Ammon's horn (tissue), 1 donor: ENCODE measurements at regions not wholly inside any gene's neighbourhood (a gene's known extent, or its start where the extent isn't known, plus 50 kb on each side); places are given as distances from the start of the nearest gene placed in this dataset.
"Not testable (repeated sequence)": the region's sequence is repeated elsewhere in the genome, so short reads cannot be mapped to it uniquely, and the experiment has no call there.

ENCODE experiments used
- DNase-seq: peaks from one replicate; pipeline ENCODE4 v3.0.0-alpha.2; 2016; ENCODE audit warnings: low spot score

- no peak for DNase-seq
Measured at GRCh38 chr15:87722941-87723691, 533.4 kb downstream of the NTRK3 start.

- DNase-seq = no peak
Measured at GRCh38 chr15:87720235-87720634, 536.3 kb downstream of the NTRK3 start.

- DNase-seq = no peak
Measured at GRCh38 chr15:87716422-87716821, 540.1 kb downstream of the NTRK3 start.

DNA sequence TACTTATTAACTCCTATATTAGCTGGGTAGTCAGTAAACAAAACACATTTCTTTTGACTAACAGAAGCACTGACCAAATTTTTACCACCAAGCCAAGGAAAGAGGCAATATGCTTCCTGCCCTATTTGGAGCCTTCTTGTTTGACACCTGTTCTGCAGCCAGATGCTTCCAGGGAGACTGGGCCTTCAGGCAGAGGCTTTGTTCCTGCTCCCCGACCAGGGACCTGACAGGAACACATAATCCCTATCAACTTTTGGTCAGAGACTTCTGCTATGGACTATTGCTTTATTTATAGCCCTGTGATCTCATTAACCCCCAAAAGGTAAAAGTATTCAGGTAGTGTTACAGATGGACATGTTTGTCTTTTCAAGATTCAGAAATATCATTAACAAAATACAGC, 541.3 kb downstream of the NTRK3 start:
- DNase-seq = no peak

- no peak for DNase-seq
Measured at GRCh38 chr15:87713475-87713879, 543.1 kb downstream of the NTRK3 start.

- no peak for DNase-seq
Measured at GRCh38 chr15:87712211-87712610, 544.3 kb downstream of the NTRK3 start.

DNA sequence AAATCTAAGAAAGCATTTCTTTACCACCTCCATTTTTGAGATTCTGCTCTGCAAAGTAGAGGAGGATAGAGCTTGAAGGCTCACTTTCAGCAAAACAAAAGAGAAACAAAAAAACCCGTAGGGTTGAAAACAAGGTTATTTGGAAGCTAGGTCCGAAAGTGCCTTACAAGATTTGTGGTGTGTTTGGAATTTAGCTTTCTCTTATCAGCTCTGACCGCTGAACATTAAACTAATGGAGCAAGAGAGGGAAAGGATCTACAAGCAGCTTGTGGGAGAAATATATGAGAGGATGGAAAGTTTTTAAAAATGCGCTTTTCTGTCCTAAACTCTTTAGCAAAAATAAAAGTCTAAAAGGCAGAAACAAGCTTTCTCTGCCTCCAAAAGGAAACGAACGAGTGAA, 545.5 kb downstream of the NTRK3 start:
- no peak for DNase-seq

DNA sequence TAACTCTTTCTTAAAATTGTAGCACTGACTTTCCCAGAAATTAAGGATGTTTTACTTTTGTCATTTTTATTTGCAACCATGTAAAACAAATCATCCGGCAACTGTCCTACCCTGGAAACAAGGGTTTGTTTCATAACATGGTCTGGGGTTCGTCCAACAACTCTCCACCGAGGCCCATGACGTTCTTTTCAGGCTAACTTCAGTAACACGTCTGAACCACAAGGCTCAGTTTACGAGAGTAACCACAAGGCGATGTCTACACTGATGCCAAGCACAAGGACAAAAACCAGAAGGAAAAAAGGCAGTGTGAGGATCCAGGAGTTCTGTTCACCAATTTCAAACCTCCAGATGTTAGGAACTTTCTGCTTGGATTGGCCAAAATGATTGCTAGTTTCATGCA, 546.1 kb downstream of the NTRK3 start:
- no peak for DNase-seq

DNA sequence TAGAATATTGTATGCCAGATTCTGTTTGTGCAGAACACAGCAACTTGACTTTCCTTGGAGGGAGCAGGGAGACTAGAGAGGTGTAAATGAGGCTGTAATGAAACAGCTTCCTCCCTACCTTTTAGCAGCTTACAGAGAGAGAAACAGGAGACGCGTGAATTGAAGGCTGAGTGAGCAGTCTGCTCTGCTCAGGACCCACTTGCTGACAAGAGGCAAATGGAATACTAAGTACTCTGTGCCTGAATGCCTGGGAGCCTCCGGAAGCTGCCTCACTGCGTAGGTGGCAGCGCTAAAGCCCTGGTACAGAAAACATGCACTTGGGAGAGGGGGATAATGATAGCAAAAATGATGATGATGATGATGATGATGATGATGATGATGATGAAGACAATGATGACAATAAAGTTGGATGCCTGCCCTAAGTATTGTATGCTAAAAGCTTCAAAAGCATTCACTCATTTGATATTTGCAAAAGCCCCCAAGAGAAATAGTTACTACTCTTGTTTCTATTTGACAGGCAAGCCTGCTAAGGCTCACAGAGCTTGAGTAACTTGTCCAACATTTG, 548.9 kb downstream of the NTRK3 start:
- peak; percentile 25 for DNase-seq

DNA sequence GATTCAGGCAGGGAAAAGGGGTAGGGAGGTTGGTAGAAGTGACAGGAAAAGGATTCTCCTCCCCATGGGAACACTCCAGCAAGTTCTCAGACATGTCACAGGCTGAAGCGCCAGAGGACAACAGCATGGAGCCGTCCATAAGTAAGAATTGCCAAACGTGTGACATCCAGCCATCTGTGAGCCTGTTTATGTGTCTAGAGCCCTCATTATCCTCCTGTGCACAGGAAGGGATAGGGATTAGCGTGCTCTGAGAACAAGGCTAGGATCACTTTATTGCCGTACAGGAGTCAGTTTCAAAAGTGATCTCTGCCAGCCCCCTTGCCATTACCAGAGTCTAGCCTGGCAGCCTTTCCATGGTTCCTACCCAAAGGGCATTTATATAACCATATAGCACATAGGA, 549.5 kb downstream of the NTRK3 start:
- no peak for DNase-seq

- DNase-seq = no peak
Measured at GRCh38 chr15:87706001-87706400, 550.5 kb downstream of the NTRK3 start.

DNA sequence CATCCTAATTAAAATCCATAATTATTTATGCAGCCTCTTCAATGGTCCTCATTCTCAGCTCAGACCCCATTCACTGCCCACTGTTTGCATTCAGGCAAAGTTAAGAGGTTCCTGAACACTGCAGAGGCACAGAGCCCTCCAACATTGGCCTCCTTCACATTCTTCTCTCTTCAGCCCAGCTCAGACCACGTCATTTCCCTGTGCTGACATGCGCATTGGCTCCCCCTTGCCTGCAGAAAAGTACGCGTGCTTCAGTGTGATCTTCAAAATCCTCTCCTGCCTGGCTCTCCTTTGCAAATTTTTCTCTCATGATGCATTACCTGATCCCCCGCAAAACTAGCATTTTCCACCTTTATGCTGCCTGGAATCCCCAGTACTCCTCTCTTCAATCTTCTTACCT, 552.3 kb downstream of the NTRK3 start:
- no peak for DNase-seq

- DNase-seq = no peak
Measured at GRCh38 chr15:87703327-87704111, 553.0 kb downstream of the NTRK3 start.

GRCh38 chr15:87702270-87702669, 554.3 kb downstream of the NTRK3 start:
- DNase-seq = no peak

- not testable (repeated sequence) for DNase-seq
Measured at GRCh38 chr15:87698467-87698866, 558.1 kb downstream of the NTRK3 start.

DNA sequence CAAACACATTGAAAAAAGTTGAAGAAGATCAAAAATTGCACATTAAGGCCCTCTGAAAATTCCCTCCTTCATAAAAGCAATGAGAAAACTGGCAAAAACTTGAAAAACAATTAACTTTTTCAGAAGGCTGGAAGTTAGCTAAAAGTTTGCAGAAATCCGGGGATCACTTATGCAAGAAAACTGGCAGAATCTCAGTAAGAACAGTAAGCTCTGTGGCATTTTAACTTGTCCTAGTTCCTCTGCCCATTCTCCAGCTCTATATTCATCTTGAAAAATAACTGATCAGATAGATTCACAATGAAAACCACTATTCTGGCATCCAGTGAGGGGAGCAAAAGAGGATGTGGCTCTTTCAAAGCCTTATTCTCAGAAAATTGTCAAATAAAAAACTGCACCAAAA, 566.8 kb downstream of the NTRK3 start:
- DNase-seq = no peak

- DNase-seq = no peak
Measured at GRCh38 chr15:87687523-87687870, 569.0 kb downstream of the NTRK3 start.

DNA sequence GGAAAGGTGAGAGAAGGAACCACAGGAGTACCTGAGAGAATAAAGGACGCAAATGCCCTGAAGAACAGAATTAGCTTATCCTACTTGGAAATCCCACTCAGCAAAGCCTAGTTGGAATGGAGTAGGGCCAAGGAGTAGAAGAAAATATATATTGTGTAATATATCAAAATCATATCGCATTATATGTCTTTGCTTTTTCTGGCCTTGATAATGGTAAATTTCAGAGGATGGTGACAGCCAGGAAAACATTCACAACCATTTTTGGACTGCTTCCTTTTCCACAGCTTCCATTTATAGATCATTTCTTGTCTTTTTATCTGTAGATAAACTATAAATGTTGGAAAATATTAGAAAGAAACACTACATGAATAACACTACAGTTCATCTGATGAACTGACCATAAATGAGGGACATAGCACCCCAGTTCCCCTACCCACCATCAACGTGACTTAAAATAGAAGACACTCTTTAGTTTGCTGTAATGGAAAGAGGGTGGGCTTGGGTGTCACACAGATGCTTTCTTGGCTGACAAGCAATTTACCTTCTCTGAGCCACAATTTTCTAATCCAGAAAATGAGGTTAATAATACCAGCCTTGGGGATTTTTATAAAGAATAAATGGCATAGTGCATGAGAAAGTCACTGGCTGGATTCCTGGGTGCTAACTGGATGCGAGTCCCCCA, 569.6 kb downstream of the NTRK3 start:
- no peak for DNase-seq

- no peak for DNase-seq
Measured at GRCh38 chr15:87686339-87686738, 570.2 kb downstream of the NTRK3 start.

DNA sequence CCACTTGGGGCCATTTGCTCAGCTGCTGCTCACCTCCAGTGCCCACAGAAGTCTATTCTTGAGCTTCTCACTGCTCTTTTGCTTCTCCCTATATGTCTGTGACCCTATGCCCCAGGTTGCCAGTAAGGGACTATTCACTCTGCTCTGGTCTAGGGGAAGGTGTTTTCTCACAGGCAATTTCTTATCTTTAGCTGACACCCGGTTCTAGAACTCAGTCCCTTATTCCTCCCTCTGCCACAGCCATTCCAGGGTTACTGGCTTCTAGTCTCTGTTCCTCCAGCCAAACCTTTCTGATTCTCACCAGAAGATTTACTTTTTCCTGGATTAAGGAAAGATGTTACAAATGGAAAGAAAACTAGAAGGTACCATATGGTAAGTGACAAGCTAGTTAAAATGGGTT, 574.0 kb downstream of the NTRK3 start:
- no peak for DNase-seq

DNA sequence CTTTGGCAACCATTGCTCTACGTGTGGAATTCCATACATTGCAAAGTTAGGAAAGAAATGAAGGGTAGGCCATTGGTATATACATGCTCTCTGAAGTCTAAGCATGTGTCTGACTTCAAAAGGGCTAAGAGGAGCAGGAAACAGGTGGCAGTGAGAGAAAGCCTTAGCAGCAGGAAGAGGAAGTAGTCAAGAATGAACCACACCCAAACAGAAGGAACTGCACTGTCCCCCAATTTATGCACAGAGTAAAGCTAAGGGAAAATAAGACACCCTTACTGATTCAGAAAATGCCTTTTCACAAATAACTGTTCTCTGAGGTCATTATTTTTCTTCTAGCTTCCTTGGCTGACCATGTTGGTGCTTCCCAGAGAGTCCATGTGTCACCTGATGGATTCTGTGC, 575.4 kb downstream of the NTRK3 start:
- no peak for DNase-seq

GRCh38 chr15:87680208-87680607, 576.3 kb downstream of the NTRK3 start:
- no peak for DNase-seq

- peak; percentile 37 for DNase-seq
Measured at GRCh38 chr15:87675271-87675670, 581.3 kb downstream of the NTRK3 start.
